Natural killer cell (primary cell): ENCODE measurements at regions not wholly inside any gene's neighbourhood (a gene's known extent, or its start where the extent isn't known, plus 50 kb on each side); places are given as distances from the start of the nearest gene placed in this dataset.

Experiments
- ATAC-seq, 3 donors: fragments of 150-1000 bp in 2 of 3; fragments of 200-7000 bp in 1 of 3; cut with Tn5 transposase; 1 replicate in 1 of 3; 2 replicates in 2 of 3; pipeline ENCODE4 v1.10.0; 2021; ENCODE audit warnings: mild to moderate bottlenecking in 2 of 3, moderate library complexity in 2 of 3
- DNase-seq, 2 donors: peaks; one replicate each; pipeline versions ENCODE4 v3.0.0 to v3.0.0-alpha.2; 2013 to 2021; ENCODE audit warnings: mixed read lengths in 1 of 2
- H3K27ac ChIP-seq: one replicate; pipeline ENCODE4 v1.5.1; 2013; ENCODE audit warnings: mild to moderate bottlenecking, low read length
- H3K27me3 ChIP-seq: one replicate; pipeline ENCODE4 v1.6.1; 2013; ENCODE audit warnings: low read length; ENCODE audit not compliant: control insufficient read depth, insufficient read depth
- H3K36me3 ChIP-seq: one replicate; pipeline ENCODE4 v1.6.1; 2013; ENCODE audit warnings: low read length; ENCODE audit not compliant: control insufficient read depth, insufficient read depth
- H3K4me1 ChIP-seq: one replicate; pipeline ENCODE4 v1.6.1; 2013; ENCODE audit warnings: low read length; ENCODE audit not compliant: control insufficient read depth, insufficient read depth
- H3K4me3 ChIP-seq: one replicate; pipeline ENCODE4 v1.5.1; 2013; ENCODE audit warnings: low read length
- H3K9me3 ChIP-seq: one replicate; pipeline ENCODE4 v1.6.1; 2013; ENCODE audit warnings: low read length; ENCODE audit not compliant: control insufficient read depth, insufficient read depth
- H3K27ac Mint-ChIP-seq, 2 donors: one replicate each; pipeline ENCODE4 v1.8.0; 2022; ENCODE audit warnings: mild to moderate bottlenecking in 2 of 2, mixed read lengths in 2 of 2, moderate library complexity in 1 of 2
- H3K27me3 Mint-ChIP-seq, 2 donors: one replicate each; pipeline ENCODE4 v1.8.0; 2022; ENCODE audit warnings: low read depth in 2 of 2, mixed read lengths in 2 of 2
- H3K36me3 Mint-ChIP-seq: one replicate; pipeline ENCODE4 v1.8.0; 2022; ENCODE audit warnings: mixed read lengths
- H3K4me1 Mint-ChIP-seq, 2 donors: one replicate each; pipeline ENCODE4 v1.8.0; 2022; ENCODE audit warnings: mixed read lengths in 2 of 2
- H3K4me3 Mint-ChIP-seq: one replicate; pipeline ENCODE4 v1.8.0; 2022; ENCODE audit warnings: mild to moderate bottlenecking, moderate library complexity, mixed read lengths
- H3K9me3 Mint-ChIP-seq, 2 donors: one replicate each; pipeline ENCODE4 v1.8.0; 2022; ENCODE audit warnings: mixed read lengths in 2 of 2
- WGBS: methylation state at CpG from one replicate; pipeline ENCODE4 v1.1.7; 2013; ENCODE audit warnings: missing lambda C conversion rate; ENCODE audit not compliant: insufficient coverage; 5-methylcytosine and 5-hydroxymethylcytosine counted together
- intact Hi-C: fragments of 100-400 bp; cut with micrococcal nuclease; formaldehyde crosslinking; loops from one replicate; pipeline ENCODE4 v1.14.2; 2022
- TF ChIP-seq, protein P1 (sequence below): fragments of 200-600 bp; IDR thresholded peaks from one replicate; pipeline ENCODE4 v1.8.0; 2022; ENCODE audit warnings: antibody characterized with exemption

DNA sequence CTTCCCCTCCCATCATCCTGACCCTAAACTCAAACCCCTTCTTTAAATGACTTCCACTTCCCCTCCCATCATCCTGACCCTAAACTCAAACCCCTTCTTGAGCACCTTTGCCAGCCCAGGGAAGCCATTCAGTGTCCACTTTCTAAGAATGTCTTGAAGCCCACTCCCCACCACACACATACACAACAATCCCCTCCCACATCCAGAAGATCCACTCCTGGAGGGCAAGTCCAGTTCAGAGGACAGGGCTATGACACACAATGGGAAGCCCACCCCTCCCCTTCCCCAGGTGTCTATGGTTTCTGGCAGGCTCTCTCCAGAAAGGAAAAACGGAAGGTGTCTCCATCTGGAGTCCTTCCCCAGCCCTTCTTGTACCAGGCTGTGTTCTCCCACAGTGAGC is 117.1 kb downstream of the KCNA5 start:
- Mint-ChIP-seq H3K27me3 (peaks cover 10 to 20% of the 10 kb centered on the region in 2 donors), H3K9me3 (no peaks in the 10 kb centered on the region), H3K36me3 (no peaks in the 10 kb centered on the region), H3K4me3 (no peak overlapping the region), H3K27ac (no peak overlapping the region), H3K4me1 (no peaks in the 10 kb centered on the region)
- DNase-seq (no peak), ATAC-seq (no peak)
- no peaks in the 10 kb centered on the region for H3K4me1 ChIP-seq
- no peaks in the 10 kb centered on the region for H3K27me3 ChIP-seq
- no peak overlapping the region for H3K27ac ChIP-seq
- TF ChIP-seq, protein P1, sequence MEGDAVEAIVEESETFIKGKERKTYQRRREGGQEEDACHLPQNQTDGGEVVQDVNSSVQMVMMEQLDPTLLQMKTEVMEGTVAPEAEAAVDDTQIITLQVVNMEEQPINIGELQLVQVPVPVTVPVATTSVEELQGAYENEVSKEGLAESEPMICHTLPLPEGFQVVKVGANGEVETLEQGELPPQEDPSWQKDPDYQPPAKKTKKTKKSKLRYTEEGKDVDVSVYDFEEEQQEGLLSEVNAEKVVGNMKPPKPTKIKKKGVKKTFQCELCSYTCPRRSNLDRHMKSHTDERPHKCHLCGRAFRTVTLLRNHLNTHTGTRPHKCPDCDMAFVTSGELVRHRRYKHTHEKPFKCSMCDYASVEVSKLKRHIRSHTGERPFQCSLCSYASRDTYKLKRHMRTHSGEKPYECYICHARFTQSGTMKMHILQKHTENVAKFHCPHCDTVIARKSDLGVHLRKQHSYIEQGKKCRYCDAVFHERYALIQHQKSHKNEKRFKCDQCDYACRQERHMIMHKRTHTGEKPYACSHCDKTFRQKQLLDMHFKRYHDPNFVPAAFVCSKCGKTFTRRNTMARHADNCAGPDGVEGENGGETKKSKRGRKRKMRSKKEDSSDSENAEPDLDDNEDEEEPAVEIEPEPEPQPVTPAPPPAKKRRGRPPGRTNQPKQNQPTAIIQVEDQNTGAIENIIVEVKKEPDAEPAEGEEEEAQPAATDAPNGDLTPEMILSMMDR: no peak
- WGBS: 73% methylated on average over 1 of the region's 1 CpG
- no peak overlapping the region for H3K4me3 ChIP-seq
- H3K9me3 ChIP-seq: no peaks in the 10 kb centered on the region
- H3K36me3 ChIP-seq: no peaks in the 10 kb centered on the region
- intact Hi-C loops: no loop called here

DNA sequence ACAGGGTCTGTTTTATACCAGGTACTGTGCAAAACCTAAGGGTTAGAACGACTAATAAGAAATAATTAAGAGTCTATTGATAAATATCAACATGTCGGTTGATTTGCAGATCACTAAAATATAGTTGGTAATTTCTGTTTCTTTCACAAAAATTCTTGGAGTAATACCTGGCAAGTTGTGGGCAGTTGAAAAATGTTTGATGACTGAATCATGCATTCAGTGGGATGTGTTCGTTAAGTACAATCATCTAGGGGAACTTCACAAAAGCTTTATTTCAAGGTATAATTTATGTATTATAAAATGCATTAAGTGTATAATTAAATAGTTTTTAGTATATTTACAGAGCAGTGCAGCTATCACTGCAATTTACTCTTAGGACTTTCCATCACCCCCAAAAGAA is 120.0 kb downstream of the KCNA5 start:
- ATAC-seq (no peak), DNase-seq (no peak)
- Histone ChIP-seq H3K4me1 (no peaks in the 10 kb centered on the region), H3K27me3 (no peaks in the 10 kb centered on the region), H3K36me3 (no peaks in the 10 kb centered on the region), H3K9me3 (no peaks in the 10 kb centered on the region), H3K4me3 (no peak overlapping the region), H3K27ac (no peak overlapping the region)
- H3K9me3 Mint-ChIP-seq: no peaks in the 10 kb centered on the region
- H3K4me1 Mint-ChIP-seq: no peaks in the 10 kb centered on the region
- TF ChIP-seq, protein P1: no peak
- 87% methylated on average over 3 of the region's 3 CpGs for WGBS
- H3K36me3 Mint-ChIP-seq: no peaks in the 10 kb centered on the region
- intact Hi-C loops: no loop called here
- no peak overlapping the region for H3K27ac Mint-ChIP-seq
- peaks cover 9 to 22% of the 10 kb centered on the region in 2 donors for H3K27me3 Mint-ChIP-seq
- H3K4me3 Mint-ChIP-seq: no peak overlapping the region

DNA sequence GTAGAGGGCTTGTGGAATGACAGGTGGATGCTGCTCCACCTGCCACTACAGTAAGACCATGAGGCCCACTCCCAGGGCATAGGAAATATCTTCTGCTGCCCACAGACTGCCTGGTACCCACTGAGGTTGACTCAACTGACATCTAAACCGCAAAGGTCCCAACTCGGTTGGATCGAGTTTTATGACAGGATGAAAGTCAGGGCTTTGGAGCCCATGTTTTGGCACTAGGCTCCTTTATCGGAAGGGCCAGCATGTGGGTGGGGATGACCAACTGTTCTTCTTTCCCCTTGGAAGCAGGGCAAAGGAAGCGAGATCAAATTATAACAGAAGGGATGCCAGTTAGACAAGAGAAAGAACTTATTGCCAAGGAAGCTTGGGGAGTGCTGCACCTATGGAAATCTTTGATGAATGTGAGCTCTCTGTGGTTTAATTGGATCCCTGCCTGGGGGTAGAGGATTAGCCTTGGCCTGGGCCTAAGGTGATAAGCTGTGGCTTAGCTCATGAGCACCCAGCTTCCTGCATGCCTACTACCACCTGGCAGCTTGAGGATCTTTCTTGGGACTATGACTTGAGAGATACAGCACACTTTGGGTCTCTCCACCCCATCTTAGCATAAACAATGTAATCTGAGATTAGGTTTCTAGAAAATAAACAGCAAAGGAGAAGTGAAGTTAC is 121.8 kb downstream of the KCNA5 start:
- Histone ChIP-seq H3K9me3 (no peaks in the 10 kb centered on the region), H3K36me3 (no peaks in the 10 kb centered on the region), H3K4me3 (no peak overlapping the region), H3K27ac (no peak overlapping the region), H3K27me3 (no peaks in the 10 kb centered on the region), H3K4me1 (no peaks in the 10 kb centered on the region)
- no peak for ATAC-seq
- DNase-seq: no peak
- intact Hi-C loops: no loop called here
- 86% methylated on average over 5 of the region's 5 CpGs for WGBS
- Mint-ChIP-seq H3K4me3 (no peak overlapping the region), H3K9me3 (no peaks in the 10 kb centered on the region), H3K27ac (no peak overlapping the region), H3K4me1 (no peaks in the 10 kb centered on the region), H3K27me3 (peaks cover 5 to 27% of the 10 kb centered on the region in 2 donors), H3K36me3 (no peaks in the 10 kb centered on the region)
- TF ChIP-seq, protein P1: no peak

DNA sequence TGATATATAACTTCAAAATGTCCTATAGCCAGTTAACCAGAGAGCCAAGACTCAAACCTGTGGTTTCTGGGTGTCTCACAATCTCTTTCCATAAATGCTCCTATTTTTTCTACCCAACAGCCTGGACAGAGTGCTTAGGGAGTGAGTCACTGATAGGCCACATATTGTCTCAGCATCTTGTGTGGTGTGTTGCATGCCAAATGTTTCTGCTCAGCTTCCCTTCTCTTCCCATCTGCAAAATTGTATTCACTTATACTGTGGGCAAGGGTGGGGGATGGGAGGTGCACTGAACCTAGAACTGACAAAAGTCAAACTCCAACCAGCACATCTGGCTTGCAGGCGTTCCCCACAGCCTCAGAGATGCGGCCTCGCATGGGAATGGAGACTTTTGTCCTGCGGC is 123.3 kb downstream of the KCNA5 start:
- Histone ChIP-seq H3K27ac (no peak overlapping the region), H3K4me3 (no peak overlapping the region), H3K36me3 (no peaks in the 10 kb centered on the region), H3K9me3 (no peaks in the 10 kb centered on the region), H3K27me3 (no peaks in the 10 kb centered on the region), H3K4me1 (no peaks in the 10 kb centered on the region)
- no peaks in the 10 kb centered on the region for H3K36me3 Mint-ChIP-seq
- peaks cover under 1 to 19% of the 10 kb centered on the region in 2 donors for H3K27me3 Mint-ChIP-seq
- DNase-seq (no peak), ATAC-seq (no peak)
- TF ChIP-seq, protein P1: no peak
- intact Hi-C loops: no loop called here
- no peak overlapping the region for H3K4me3 Mint-ChIP-seq
- WGBS: 88% methylated on average over 4 of the region's 4 CpGs
- H3K9me3 Mint-ChIP-seq: no peaks in the 10 kb centered on the region
- no peaks in the 10 kb centered on the region for H3K4me1 Mint-ChIP-seq
- H3K27ac Mint-ChIP-seq: no peak overlapping the region
